Fibroblast of skin of right biceps (primary cell): ENCODE measurements at regions not wholly inside any gene's neighbourhood (a gene's known extent, or its start where the extent isn't known, plus 50 kb on each side); places are given as distances from the start of the nearest gene placed in this dataset.

Source experiments
- DNase-seq: peaks from one replicate; pipeline ENCODE4 v3.0.0-alpha.2; 2013

GRCh38 chr7:22909917-22910316 lies 87.3 kb upstream of the TOMM7 start:
- DNase-seq: no peak

- DNase-seq: no peak
Measured at GRCh38 chr7:22907805-22908204, 85.2 kb upstream of the TOMM7 start.

GRCh38 chr7:22900784-22901183 lies 78.1 kb upstream of the TOMM7 start:
- DNase-seq: no peak

GRCh38 chr7:22900101-22900500 lies 77.5 kb upstream of the TOMM7 start:
- no peak for DNase-seq

GRCh38 chr7:22896917-22897316 lies 74.3 kb upstream of the TOMM7 start:
- no peak for DNase-seq

GRCh38 chr7:22895828-22896165 lies 73.1 kb upstream of the TOMM7 start:
- no peak for DNase-seq

- peak; percentile 48 for DNase-seq
Measured at GRCh38 chr7:22895140-22895827, 72.6 kb upstream of the TOMM7 start.

GRCh38 chr7:22894546-22894945 lies 71.9 kb upstream of the TOMM7 start:
- no peak for DNase-seq

- DNase-seq: no peak
Measured at GRCh38 chr7:22890773-22891172, 68.1 kb upstream of the TOMM7 start.

- DNase-seq: no peak
Measured at GRCh38 chr7:22885797-22886261, 63.2 kb upstream of the TOMM7 start.

GRCh38 chr7:22884911-22885788 lies 62.5 kb upstream of the TOMM7 start:
- no peak for DNase-seq

GRCh38 chr7:22882106-22882505 lies 59.5 kb upstream of the TOMM7 start:
- DNase-seq: no peak

- no peak for DNase-seq
Measured at GRCh38 chr7:22879709-22880306, 57.2 kb upstream of the TOMM7 start.

- no peak for DNase-seq
Measured at GRCh38 chr7:22879280-22879679, 56.6 kb upstream of the TOMM7 start.

GRCh38 chr7:22876986-22877729 lies 54.5 kb upstream of the TOMM7 start:
- no peak for DNase-seq

- DNase-seq: no peak
Measured at GRCh38 chr7:22875470-22875869, 52.8 kb upstream of the TOMM7 start.

GRCh38 chr7:22874904-22875303 lies 52.3 kb upstream of the TOMM7 start:
- DNase-seq: no peak
